ENCODE measurements at regions not wholly inside any gene's neighbourhood (a gene's known extent, or its start where the extent isn't known, plus 50 kb on each side); places are given as distances from the start of the nearest gene placed in this dataset.
"Not testable (repeated sequence)": the region's sequence is repeated elsewhere in the genome, so short reads cannot be mapped to it uniquely, and the experiment has no call there.

DNA sequence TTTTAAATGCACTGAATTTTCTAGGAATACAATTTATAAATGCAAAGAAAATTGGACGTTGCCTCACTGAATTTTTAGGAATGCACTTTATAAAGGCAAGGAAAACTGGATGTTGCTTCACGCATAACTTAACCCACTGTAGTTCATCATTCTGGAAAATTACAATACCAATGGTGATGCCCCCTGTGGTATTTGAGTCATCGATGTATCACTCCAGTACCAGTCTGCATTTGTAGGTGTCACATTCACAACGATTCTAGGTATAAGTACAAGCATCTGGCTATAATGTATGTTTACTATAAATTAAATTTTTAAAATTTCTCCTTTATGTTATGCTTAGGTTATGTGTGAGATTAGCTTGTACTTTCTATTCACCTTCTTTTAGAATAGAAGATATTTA lies 320.5 kb downstream of the GOLGA6L6 start:
- H3K36me3 ChIP-seq (ENCODE audit: low read depth); BruUV-seq (replicated peaks); H4K20me1 ChIP-seq (ENCODE audit: insufficient read depth); CTCF ChIA-PET; H3K27ac ChIP-seq; H3F3A ChIP-seq (ENCODE audit: insufficient read depth, low read depth); H3K9me2 ChIP-seq (ENCODE audit: insufficient read depth); H3K4me1 ChIP-seq (replicated peaks; ENCODE audit: insufficient read depth); H3K79me2 ChIP-seq (ENCODE audit: low read depth); H3K4me3 ChIP-seq; POLR2A ChIA-PET (ENCODE audit: unreplicated experiment); H3K9me3 ChIP-seq (ENCODE audit: insufficient read depth, low read depth); H3K4me2 ChIP-seq; intact Hi-C loops (cut with micrococcal nuclease; ENCODE audit: unreplicated experiment); H2AFZ ChIP-seq: not testable (repeated sequence)
- peak in 1 of 2 experiments; percentile 25 for DNase-seq
- peaks cover 36% of the 10 kb centered on the region for H3K27me3 ChIP-seq (ENCODE audit: insufficient read depth, low read depth)

DNA sequence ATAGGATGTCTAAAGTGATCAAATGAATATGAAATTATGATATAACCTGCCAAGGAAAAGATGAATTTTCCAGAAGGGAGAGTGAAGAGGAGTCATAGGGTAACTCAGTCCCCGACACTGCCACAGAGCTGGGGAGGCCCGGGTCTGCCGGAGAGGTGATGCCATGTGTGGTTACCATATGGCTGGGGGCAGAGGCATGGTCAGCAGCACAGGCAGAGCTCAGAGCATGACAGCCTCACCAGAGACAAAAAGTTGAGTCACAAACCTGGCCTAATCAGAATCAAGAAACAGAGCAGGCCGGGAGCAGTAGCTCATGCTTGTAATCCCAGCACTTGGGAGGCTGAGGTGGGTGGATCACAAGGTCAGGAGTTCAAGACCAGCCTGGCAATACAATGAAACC lies 322.4 kb downstream of the GOLGA6L6 start:
- H3K79me2 ChIP-seq (ENCODE audit: low read depth); BruUV-seq (replicated peaks); H4K20me1 ChIP-seq (ENCODE audit: insufficient read depth); H3F3A ChIP-seq (ENCODE audit: insufficient read depth, low read depth); H2AFZ ChIP-seq; H3K9me3 ChIP-seq (ENCODE audit: insufficient read depth, low read depth); H3K27ac ChIP-seq; H3K4me3 ChIP-seq; H3K4me1 ChIP-seq (replicated peaks; ENCODE audit: insufficient read depth); H3K4me2 ChIP-seq; CTCF ChIA-PET; H3K36me3 ChIP-seq (ENCODE audit: low read depth); DNase-seq; POLR2A ChIA-PET (ENCODE audit: unreplicated experiment); intact Hi-C loops (cut with micrococcal nuclease; ENCODE audit: unreplicated experiment); H3K9me2 ChIP-seq (ENCODE audit: insufficient read depth): not testable (repeated sequence)
- H3K27me3 ChIP-seq (ENCODE audit: insufficient read depth, low read depth): peaks cover 36% of the 10 kb centered on the region

DNA sequence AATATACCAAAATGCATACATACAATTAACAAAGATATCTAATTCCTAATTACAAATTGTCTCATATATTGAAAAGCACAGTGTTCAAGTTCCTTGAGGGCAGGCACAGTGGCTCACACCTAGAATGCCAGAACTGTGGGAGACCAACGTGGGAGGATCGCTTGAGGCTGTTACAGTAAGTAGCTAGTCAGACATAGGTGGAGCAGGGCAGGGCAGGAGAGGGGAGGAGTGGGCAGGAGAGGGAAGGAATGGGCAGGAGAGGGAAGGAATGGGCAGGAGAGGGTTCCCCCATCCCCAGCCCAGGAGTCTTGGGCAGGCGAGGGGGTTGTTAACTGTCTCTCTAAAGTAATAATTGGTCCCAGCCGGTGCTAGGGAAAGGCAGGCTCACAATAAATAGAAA lies 325.9 kb downstream of the GOLGA6L6 start:
- H3K4me3 ChIP-seq; H3F3A ChIP-seq (ENCODE audit: insufficient read depth, low read depth); H3K79me2 ChIP-seq (ENCODE audit: low read depth); BruUV-seq (replicated peaks); H3K4me2 ChIP-seq; POLR2A ChIA-PET (ENCODE audit: unreplicated experiment); H3K27ac ChIP-seq; H2AFZ ChIP-seq; H3K9me3 ChIP-seq (ENCODE audit: insufficient read depth, low read depth); CTCF ChIA-PET; intact Hi-C loops (cut with micrococcal nuclease; ENCODE audit: unreplicated experiment); H3K36me3 ChIP-seq (ENCODE audit: low read depth); H3K9me2 ChIP-seq (ENCODE audit: insufficient read depth); H3K4me1 ChIP-seq (replicated peaks; ENCODE audit: insufficient read depth); H4K20me1 ChIP-seq (ENCODE audit: insufficient read depth): not testable (repeated sequence)
- peaks cover 32% of the 10 kb centered on the region for H3K27me3 ChIP-seq (ENCODE audit: insufficient read depth, low read depth)
- DNase-seq: peak in 1 of 2 experiments; percentile 26

DNA sequence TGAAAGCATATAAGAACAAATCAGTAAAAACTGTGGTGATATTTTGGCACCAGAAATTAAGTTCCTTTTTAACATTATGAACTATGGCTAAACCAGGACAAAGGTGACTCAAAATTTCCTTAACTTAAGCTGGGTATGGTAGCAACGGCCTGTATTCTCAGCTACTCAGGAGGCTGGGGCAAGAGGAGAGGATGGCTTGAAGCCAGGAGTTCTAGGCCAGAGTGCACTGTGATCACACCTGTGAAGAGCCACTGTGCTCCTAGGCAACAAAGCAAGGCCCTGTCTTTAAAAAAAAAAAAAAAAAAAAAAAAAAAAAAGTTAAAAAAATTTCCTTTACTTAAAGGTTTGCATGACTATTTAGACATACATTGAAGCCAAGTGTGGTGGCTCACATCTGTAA lies 327.5 kb downstream of the GOLGA6L6 start:
- CTCF ChIA-PET; H3K79me2 ChIP-seq (ENCODE audit: low read depth); H2AFZ ChIP-seq; H3K9me2 ChIP-seq (ENCODE audit: insufficient read depth); BruUV-seq (replicated peaks); H3K27ac ChIP-seq; H3K36me3 ChIP-seq (ENCODE audit: low read depth); H3K4me3 ChIP-seq; H4K20me1 ChIP-seq (ENCODE audit: insufficient read depth); POLR2A ChIA-PET (ENCODE audit: unreplicated experiment); H3K4me2 ChIP-seq; intact Hi-C loops (cut with micrococcal nuclease; ENCODE audit: unreplicated experiment); H3K9me3 ChIP-seq (ENCODE audit: insufficient read depth, low read depth); H3K4me1 ChIP-seq (replicated peaks; ENCODE audit: insufficient read depth); H3F3A ChIP-seq (ENCODE audit: insufficient read depth, low read depth): not testable (repeated sequence)
- peaks cover 19% of the 10 kb centered on the region for H3K27me3 ChIP-seq (ENCODE audit: insufficient read depth, low read depth)
- DNase-seq: peak in 1 of 2 experiments; percentile 35

DNA sequence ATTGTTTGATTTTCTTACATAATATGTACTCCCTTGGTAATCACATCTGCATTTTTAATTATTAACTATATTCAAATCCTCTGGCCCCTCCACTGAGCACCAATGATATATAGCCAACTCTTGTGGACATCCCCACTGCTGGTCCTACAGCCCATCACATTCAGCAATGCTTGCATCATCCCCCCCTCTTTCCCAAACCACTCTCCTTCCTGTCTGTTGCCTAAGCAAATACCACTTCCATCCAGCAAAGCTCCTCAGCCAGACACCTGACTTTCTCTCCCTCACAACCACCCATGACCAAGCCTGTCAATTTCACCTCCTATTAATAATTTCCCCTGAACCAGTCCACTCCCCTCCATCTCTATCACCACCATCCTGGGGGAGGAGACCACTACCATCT lies 330.1 kb downstream of the GOLGA6L6 start:
- H3K9me3 ChIP-seq (ENCODE audit: insufficient read depth, low read depth); H3K27me3 ChIP-seq (ENCODE audit: insufficient read depth, low read depth); CTCF ChIA-PET; H2AFZ ChIP-seq; intact Hi-C loops (cut with micrococcal nuclease; ENCODE audit: unreplicated experiment); H3K4me2 ChIP-seq; H3K4me1 ChIP-seq (replicated peaks; ENCODE audit: insufficient read depth); H4K20me1 ChIP-seq (ENCODE audit: insufficient read depth); H3F3A ChIP-seq (ENCODE audit: insufficient read depth, low read depth); H3K79me2 ChIP-seq (ENCODE audit: low read depth); H3K27ac ChIP-seq; POLR2A ChIA-PET (ENCODE audit: unreplicated experiment); H3K4me3 ChIP-seq; BruUV-seq (replicated peaks); H3K9me2 ChIP-seq (ENCODE audit: insufficient read depth); H3K36me3 ChIP-seq (ENCODE audit: low read depth): not testable (repeated sequence)
- DNase-seq: peak in 1 of 2 experiments; percentile 30

DNA sequence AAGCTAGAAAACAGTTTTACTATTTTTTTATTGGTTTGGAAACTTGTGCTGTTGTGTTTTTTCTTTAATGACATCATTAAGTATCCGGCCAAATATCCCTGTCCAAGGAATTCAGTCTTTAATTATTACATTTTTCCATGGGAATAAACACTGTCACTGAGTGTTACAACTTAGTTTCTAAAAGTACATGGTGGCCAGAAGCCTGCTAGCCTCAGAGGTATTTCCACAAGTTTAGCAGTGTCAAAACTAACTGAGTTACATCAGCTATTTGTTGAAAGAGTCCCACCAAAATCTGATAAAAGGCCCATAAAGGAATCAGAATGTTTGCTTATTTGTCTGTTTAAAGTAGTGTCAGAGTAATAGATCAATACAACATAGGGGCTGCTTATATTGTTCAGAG lies 331.6 kb downstream of the GOLGA6L6 start:
- H3K36me3 ChIP-seq (ENCODE audit: low read depth); H2AFZ ChIP-seq; H3K9me3 ChIP-seq (ENCODE audit: insufficient read depth, low read depth); H3K27ac ChIP-seq; POLR2A ChIA-PET (ENCODE audit: unreplicated experiment); BruUV-seq (replicated peaks); H3K4me2 ChIP-seq; intact Hi-C loops (cut with micrococcal nuclease; ENCODE audit: unreplicated experiment); H3K4me3 ChIP-seq; H4K20me1 ChIP-seq (ENCODE audit: insufficient read depth); H3K9me2 ChIP-seq (ENCODE audit: insufficient read depth); H3K27me3 ChIP-seq (ENCODE audit: insufficient read depth, low read depth); H3K79me2 ChIP-seq (ENCODE audit: low read depth); CTCF ChIA-PET; H3F3A ChIP-seq (ENCODE audit: insufficient read depth, low read depth); H3K4me1 ChIP-seq (replicated peaks; ENCODE audit: insufficient read depth): not testable (repeated sequence)
- peak in 1 of 2 experiments; percentile 5 for DNase-seq

DNA sequence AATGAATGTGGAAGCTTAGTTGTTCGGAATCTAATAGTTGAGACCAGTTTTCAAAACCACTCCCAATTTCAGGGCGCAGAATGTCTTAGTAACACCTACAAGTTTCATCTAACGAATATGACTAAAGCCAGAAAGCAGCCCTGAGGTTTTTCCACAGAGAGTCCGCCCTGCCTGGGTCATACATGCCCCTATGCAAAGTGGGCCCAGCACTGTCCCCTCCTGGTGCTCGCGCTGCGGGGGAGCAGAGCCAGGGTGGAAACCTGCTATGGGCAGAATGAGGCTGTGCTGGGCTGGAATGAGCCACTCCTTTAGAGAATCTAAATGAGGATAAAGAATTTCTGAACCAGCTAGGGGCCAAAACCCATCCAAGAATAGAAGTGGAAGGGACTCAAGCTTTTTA lies 334.0 kb downstream of the GOLGA6L6 start:
- H3F3A ChIP-seq (ENCODE audit: insufficient read depth, low read depth); H3K27me3 ChIP-seq (ENCODE audit: insufficient read depth, low read depth); POLR2A ChIA-PET (ENCODE audit: unreplicated experiment); H3K4me1 ChIP-seq (replicated peaks; ENCODE audit: insufficient read depth); H3K4me3 ChIP-seq; H3K27ac ChIP-seq; CTCF ChIA-PET; intact Hi-C loops (cut with micrococcal nuclease; ENCODE audit: unreplicated experiment); H4K20me1 ChIP-seq (ENCODE audit: insufficient read depth); H3K79me2 ChIP-seq (ENCODE audit: low read depth); H3K36me3 ChIP-seq (ENCODE audit: low read depth); BruUV-seq (replicated peaks); H3K9me2 ChIP-seq (ENCODE audit: insufficient read depth); H2AFZ ChIP-seq; H3K4me2 ChIP-seq; H3K9me3 ChIP-seq (ENCODE audit: insufficient read depth, low read depth): not testable (repeated sequence)
- DNase-seq: peak in 1 of 2 experiments; percentile 30

DNA sequence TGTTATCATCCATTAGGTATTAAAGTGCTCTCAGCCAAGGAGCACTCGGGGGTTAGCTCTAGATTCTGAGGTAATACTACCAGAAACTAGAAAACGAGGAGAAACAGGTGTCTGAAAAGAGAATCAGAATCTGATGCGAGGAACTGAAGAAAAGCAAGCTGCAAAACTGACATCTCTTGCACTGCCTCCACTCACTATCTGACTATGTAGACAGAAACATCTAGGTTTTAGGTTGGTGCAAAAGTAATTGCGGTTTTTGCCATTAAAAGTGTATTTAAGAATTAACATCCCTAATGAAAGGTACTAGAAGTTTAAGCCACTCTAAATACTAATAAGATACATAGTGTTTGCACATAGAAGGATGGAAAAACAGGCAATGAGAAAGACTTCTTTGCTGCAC lies 334.4 kb downstream of the GOLGA6L6 start:
- H3K4me2 ChIP-seq; H4K20me1 ChIP-seq (ENCODE audit: insufficient read depth); H2AFZ ChIP-seq; H3K79me2 ChIP-seq (ENCODE audit: low read depth); POLR2A ChIA-PET (ENCODE audit: unreplicated experiment); H3K4me3 ChIP-seq; H3F3A ChIP-seq (ENCODE audit: insufficient read depth, low read depth); H3K36me3 ChIP-seq (ENCODE audit: low read depth); CTCF ChIA-PET; H3K4me1 ChIP-seq (replicated peaks; ENCODE audit: insufficient read depth); intact Hi-C loops (cut with micrococcal nuclease; ENCODE audit: unreplicated experiment); H3K9me2 ChIP-seq (ENCODE audit: insufficient read depth); DNase-seq; H3K27me3 ChIP-seq (ENCODE audit: insufficient read depth, low read depth); H3K27ac ChIP-seq; BruUV-seq (replicated peaks); H3K9me3 ChIP-seq (ENCODE audit: insufficient read depth, low read depth): not testable (repeated sequence)
